ENCODE measurements at regions not wholly inside any gene's neighbourhood (a gene's known extent, or its start where the extent isn't known, plus 50 kb on each side); places are given as distances from the start of the nearest gene placed in this dataset.

GRCh38 chr18:67815280-67815679 lies 298.8 kb upstream of the DSEL start:
- Mint-ChIP-seq H3K27me3 (no peaks in the 10 kb centered on the region), H3K27ac (no peak overlapping the region), H3K9me3 (no peaks in the 10 kb centered on the region), H3K36me3 (no peaks in the 10 kb centered on the region), H3K4me1 (no peaks in the 10 kb centered on the region), H3K4me3 (no peak overlapping the region)
- no peak overlapping the region for H3K4me3 ChIP-seq (ENCODE audit: low read length)
- H3K27me3 ChIP-seq (ENCODE audit: insufficient read depth, low read length, poor library complexity, severe bottlenecking) = no peaks in the 10 kb centered on the region
- H3K4me1 ChIP-seq (ENCODE audit: insufficient read depth, low read length) = no peaks in the 10 kb centered on the region
- H3K9me3 ChIP-seq (ENCODE audit: low read length) = no peaks in the 10 kb centered on the region
- no peaks in the 10 kb centered on the region for H3K36me3 ChIP-seq (ENCODE audit: insufficient read depth, low read length)
- ChIA-PET POLR2A (no interaction called here), CTCF (no interaction called here)
- H3K27ac ChIP-seq (ENCODE audit: low read depth, low read length) = no peak overlapping the region
- no peak for DNase-seq

DNA sequence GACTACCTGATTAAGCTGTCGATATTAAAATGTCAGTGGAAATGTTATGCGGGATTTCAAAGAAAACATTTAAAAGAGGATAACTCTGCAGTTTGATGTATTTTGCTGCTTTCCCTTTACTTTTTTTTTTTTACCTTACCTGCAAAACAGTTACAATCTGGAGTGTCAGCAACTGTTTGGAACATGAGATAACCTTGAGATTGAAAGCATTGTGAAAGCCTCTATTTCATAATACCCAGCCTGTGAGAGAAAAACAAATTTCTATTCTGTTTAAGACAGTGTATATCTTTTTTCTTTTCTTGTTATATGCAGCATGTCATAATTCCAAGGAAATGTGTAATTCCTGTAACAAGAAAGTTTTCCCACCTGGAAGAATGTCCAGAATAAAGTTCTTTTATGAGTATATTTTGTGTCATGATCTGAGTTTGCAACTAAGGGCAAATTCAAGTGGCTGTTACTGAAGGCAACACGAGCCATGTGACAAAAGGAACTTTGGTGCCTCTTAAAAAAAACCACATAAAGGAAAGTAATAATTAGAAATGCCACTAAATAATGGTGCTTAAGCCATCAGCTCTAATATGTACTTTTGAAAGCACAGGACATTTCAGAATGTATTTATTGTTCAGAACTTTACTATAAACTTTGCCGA lies 297.0 kb upstream of the DSEL start:
- H3K27me3 ChIP-seq (ENCODE audit: insufficient read depth, low read length, poor library complexity, severe bottlenecking) = no peaks in the 10 kb centered on the region
- H3K36me3 ChIP-seq (ENCODE audit: insufficient read depth, low read length) = no peaks in the 10 kb centered on the region
- no peaks in the 10 kb centered on the region for H3K4me1 ChIP-seq (ENCODE audit: insufficient read depth, low read length)
- Mint-ChIP-seq H3K36me3 (no peaks in the 10 kb centered on the region), H3K4me3 (no peak overlapping the region), H3K9me3 (no peaks in the 10 kb centered on the region), H3K27ac (no peak overlapping the region), H3K27me3 (no peaks in the 10 kb centered on the region), H3K4me1 (no peaks in the 10 kb centered on the region)
- H3K4me3 ChIP-seq (ENCODE audit: low read length) = no peak overlapping the region
- DNase-seq = no peak
- H3K9me3 ChIP-seq (ENCODE audit: low read length) = no peaks in the 10 kb centered on the region
- H3K27ac ChIP-seq (ENCODE audit: low read depth, low read length) = no peak overlapping the region
- ChIA-PET CTCF (no interaction called here), POLR2A (no interaction called here)

DNA sequence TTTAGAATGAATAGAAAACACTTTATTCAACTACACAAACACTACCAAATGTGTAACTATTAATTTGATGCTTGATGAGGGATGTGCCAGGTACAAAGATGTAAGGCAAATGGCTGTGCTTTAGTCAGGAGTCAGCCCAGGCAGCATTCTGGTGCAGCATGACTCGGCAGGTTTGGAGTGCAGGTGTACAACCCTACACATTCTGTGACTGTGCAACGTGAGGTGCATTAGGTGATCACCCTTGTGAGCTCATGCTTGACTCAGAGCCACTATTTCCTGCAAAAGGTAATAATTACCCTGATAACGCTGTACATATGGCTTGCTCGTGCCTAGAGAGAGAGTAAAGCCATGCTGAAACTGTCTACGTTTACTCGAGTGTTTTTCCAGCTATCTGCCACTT lies 288.7 kb upstream of the DSEL start:
- peaks cover 0 to 6% (median 2%) of the 10 kb centered on the region in 5 donors for H3K9me3 Mint-ChIP-seq
- Histone ChIP-seq H3K27ac (ENCODE audit: low read depth, low read length) (no peak overlapping the region), H3K9me3 (ENCODE audit: low read length) (no peaks in the 10 kb centered on the region), H3K4me1 (ENCODE audit: insufficient read depth, low read length) (no peaks in the 10 kb centered on the region), H3K4me3 (ENCODE audit: low read length) (no peak overlapping the region), H3K36me3 (ENCODE audit: insufficient read depth, low read length) (no peaks in the 10 kb centered on the region), H3K27me3 (ENCODE audit: insufficient read depth, low read length, poor library complexity, severe bottlenecking) (no peaks in the 10 kb centered on the region)
- no peaks in the 10 kb centered on the region for H3K27me3 Mint-ChIP-seq
- no peaks in the 10 kb centered on the region for H3K36me3 Mint-ChIP-seq
- no peak overlapping the region for H3K27ac Mint-ChIP-seq
- no peak overlapping the region for H3K4me3 Mint-ChIP-seq
- CTCF ChIA-PET = no interaction called here
- H3K4me1 Mint-ChIP-seq = no peaks in the 10 kb centered on the region
- no peak for DNase-seq
- POLR2A ChIA-PET = no interaction called here

DNA sequence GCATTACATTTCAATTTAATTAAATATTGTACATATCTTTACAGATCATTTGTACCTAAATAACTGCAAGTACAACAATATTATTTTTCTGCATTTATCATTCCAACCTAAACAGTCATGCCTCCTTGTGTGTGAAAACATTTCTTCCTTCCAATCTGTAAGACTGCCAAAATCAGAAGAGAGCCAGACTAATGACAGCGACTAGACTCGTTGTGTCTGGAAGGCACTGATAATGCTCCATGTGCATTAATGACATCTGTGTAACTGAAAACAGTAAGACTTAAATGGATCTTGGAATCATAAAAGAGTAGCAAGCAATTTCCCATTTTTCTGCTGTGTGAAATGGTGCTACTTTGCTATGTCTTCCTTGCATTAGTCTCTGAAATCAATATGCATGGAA lies 278.0 kb upstream of the DSEL start:
- H3K9me3 ChIP-seq (ENCODE audit: low read length) = no peaks in the 10 kb centered on the region
- Mint-ChIP-seq H3K27me3 (no peaks in the 10 kb centered on the region), H3K4me1 (no peaks in the 10 kb centered on the region), H3K36me3 (no peaks in the 10 kb centered on the region), H3K9me3 (peaks cover 0 to 8% (median 0%) of the 10 kb centered on the region in 5 donors), H3K27ac (no peak overlapping the region), H3K4me3 (no peak overlapping the region)
- CTCF ChIA-PET = no interaction called here
- H3K4me1 ChIP-seq (ENCODE audit: insufficient read depth, low read length) = no peaks in the 10 kb centered on the region
- no peak for DNase-seq
- H3K27me3 ChIP-seq (ENCODE audit: insufficient read depth, low read length, poor library complexity, severe bottlenecking) = no peaks in the 10 kb centered on the region
- H3K36me3 ChIP-seq (ENCODE audit: insufficient read depth, low read length) = no peaks in the 10 kb centered on the region
- no peak overlapping the region for H3K4me3 ChIP-seq (ENCODE audit: low read length)
- H3K27ac ChIP-seq (ENCODE audit: low read depth, low read length) = no peak overlapping the region
- POLR2A ChIA-PET = no interaction called here

GRCh38 chr18:67790527-67790926 lies 274.0 kb upstream of the DSEL start:
- Mint-ChIP-seq H3K36me3 (no peaks in the 10 kb centered on the region), H3K4me1 (no peaks in the 10 kb centered on the region), H3K9me3 (peaks cover 0 to 15% (median 2%) of the 10 kb centered on the region in 5 donors), H3K4me3 (no peak overlapping the region), H3K27me3 (no peaks in the 10 kb centered on the region), H3K27ac (no peak overlapping the region)
- no peak for DNase-seq
- H3K9me3 ChIP-seq (ENCODE audit: low read length) = no peaks in the 10 kb centered on the region
- H3K36me3 ChIP-seq (ENCODE audit: insufficient read depth, low read length) = no peaks in the 10 kb centered on the region
- POLR2A ChIA-PET = no interaction called here
- no peaks in the 10 kb centered on the region for H3K4me1 ChIP-seq (ENCODE audit: insufficient read depth, low read length)
- H3K27me3 ChIP-seq (ENCODE audit: insufficient read depth, low read length, poor library complexity, severe bottlenecking) = no peaks in the 10 kb centered on the region
- H3K27ac ChIP-seq (ENCODE audit: low read depth, low read length) = no peak overlapping the region
- no peak overlapping the region for H3K4me3 ChIP-seq (ENCODE audit: low read length)
- CTCF ChIA-PET = no interaction called here

DNA sequence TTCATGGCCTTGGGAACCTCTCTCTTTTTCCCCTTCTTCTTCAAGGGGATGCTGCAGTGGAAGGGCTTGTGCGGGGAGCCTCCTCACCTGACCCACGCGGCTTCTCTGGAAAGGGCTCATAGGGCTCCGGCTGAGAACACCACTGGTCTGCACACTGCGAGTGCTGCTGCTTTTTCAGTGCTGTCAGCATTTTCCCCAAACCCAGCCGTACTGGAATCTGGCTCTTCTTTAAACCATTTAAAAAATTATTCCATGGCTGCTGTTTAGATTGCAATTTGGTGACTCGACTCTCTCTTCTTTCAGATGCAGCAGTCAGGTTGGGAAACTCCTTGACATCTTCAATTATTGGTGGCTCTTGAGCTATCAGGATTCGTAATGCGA lies 272.6 kb upstream of the DSEL start:
- ChIA-PET CTCF (no interaction called here), POLR2A (no interaction called here)
- Histone ChIP-seq H3K27me3 (ENCODE audit: insufficient read depth, low read length, poor library complexity, severe bottlenecking) (no peaks in the 10 kb centered on the region), H3K36me3 (ENCODE audit: insufficient read depth, low read length) (no peaks in the 10 kb centered on the region), H3K4me1 (ENCODE audit: insufficient read depth, low read length) (no peaks in the 10 kb centered on the region), H3K9me3 (ENCODE audit: low read length) (no peaks in the 10 kb centered on the region), H3K4me3 (ENCODE audit: low read length) (no peak overlapping the region), H3K27ac (ENCODE audit: low read depth, low read length) (no peak overlapping the region)
- no peak for DNase-seq
- H3K9me3 Mint-ChIP-seq = peaks cover 0 to 15% (median 2%) of the 10 kb centered on the region in 5 donors
- H3K27ac Mint-ChIP-seq = no peak overlapping the region
- no peaks in the 10 kb centered on the region for H3K4me1 Mint-ChIP-seq
- no peaks in the 10 kb centered on the region for H3K27me3 Mint-ChIP-seq
- no peak overlapping the region for H3K4me3 Mint-ChIP-seq
- no peaks in the 10 kb centered on the region for H3K36me3 Mint-ChIP-seq

DNA sequence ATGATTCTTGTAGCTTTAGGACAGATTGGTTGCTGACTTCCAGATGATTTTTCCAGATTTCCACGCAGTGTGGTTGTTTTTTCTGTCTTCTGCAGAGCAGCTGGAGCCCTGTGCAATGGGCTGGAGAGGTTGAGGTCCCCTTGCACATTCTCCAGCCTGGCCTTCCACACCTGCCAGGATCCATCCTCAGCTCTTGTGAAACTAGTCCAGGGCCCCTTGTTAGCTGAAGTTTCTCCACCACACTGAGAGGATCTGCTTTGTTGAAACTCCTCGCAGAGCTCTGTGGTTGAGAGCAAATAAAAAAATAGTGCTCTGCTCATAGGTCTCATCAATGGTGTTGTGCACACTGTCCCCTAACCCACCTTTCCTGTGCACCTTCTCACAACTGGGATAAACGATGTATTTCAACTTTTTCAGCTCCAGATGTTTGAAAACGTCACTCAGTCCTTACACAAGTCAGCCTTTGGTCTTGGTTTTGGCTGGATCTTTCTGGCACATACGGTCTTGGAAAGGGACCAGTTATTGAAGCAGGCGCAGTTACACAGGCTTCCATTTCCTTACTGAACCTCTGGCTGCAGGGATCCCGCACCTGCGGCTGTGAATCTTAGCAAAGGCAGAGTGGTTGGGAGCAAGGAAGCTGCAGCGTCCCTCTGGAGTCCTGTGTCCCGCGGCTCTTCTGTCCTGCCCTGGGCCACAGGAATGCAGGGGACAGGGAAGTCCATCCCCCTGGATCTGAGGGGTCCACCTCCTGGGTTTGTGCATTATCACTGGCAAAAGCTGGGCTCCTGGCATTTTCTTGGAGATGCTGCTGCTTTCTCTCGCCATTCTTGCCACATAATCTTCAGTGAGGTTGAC lies 272.0 kb upstream of the DSEL start:
- Mint-ChIP-seq H3K9me3 (peaks cover 0 to 15% (median 2%) of the 10 kb centered on the region in 5 donors), H3K27ac (no peak overlapping the region), H3K4me3 (no peak overlapping the region), H3K4me1 (no peaks in the 10 kb centered on the region), H3K36me3 (no peaks in the 10 kb centered on the region), H3K27me3 (no peaks in the 10 kb centered on the region)
- H3K27me3 ChIP-seq (ENCODE audit: insufficient read depth, low read length, poor library complexity, severe bottlenecking) = no peaks in the 10 kb centered on the region
- H3K4me3 ChIP-seq (ENCODE audit: low read length) = no peak overlapping the region
- DNase-seq = no peak
- no peak overlapping the region for H3K27ac ChIP-seq (ENCODE audit: low read depth, low read length)
- no peaks in the 10 kb centered on the region for H3K9me3 ChIP-seq (ENCODE audit: low read length)
- no peaks in the 10 kb centered on the region for H3K4me1 ChIP-seq (ENCODE audit: insufficient read depth, low read length)
- ChIA-PET POLR2A (no interaction called here), CTCF (no interaction called here)
- H3K36me3 ChIP-seq (ENCODE audit: insufficient read depth, low read length) = no peaks in the 10 kb centered on the region

- Mint-ChIP-seq H3K9me3 (peaks cover 0 to 6% (median 0%) of the 10 kb centered on the region in 5 donors), H3K36me3 (no peaks in the 10 kb centered on the region), H3K4me3 (no peak overlapping the region), H3K27me3 (no peaks in the 10 kb centered on the region), H3K27ac (no peak overlapping the region), H3K4me1 (no peaks in the 10 kb centered on the region)
- ChIA-PET CTCF (no interaction called here), POLR2A (no interaction called here)
- no peak overlapping the region for H3K27ac ChIP-seq (ENCODE audit: low read depth, low read length)
- no peak for DNase-seq
- H3K4me3 ChIP-seq (ENCODE audit: low read length) = no peak overlapping the region
- H3K36me3 ChIP-seq (ENCODE audit: insufficient read depth, low read length) = no peaks in the 10 kb centered on the region
- no peaks in the 10 kb centered on the region for H3K27me3 ChIP-seq (ENCODE audit: insufficient read depth, low read length, poor library complexity, severe bottlenecking)
- H3K4me1 ChIP-seq (ENCODE audit: insufficient read depth, low read length) = no peaks in the 10 kb centered on the region
- no peaks in the 10 kb centered on the region for H3K9me3 ChIP-seq (ENCODE audit: low read length)
These were observed 266.9 kb upstream of the DSEL start for GRCh38 chr18:67783196-67783946.

All from CD8-positive, alpha-beta memory T cell (primary cell).